ENCODE measurements at regions not wholly inside any gene's neighbourhood (a gene's known extent, or its start where the extent isn't known, plus 50 kb on each side); places are given as distances from the start of the nearest gene placed in this dataset.
A peak's percentile ranks its signal among the peaks of the same experiment; 100 is the strongest.

DNA sequence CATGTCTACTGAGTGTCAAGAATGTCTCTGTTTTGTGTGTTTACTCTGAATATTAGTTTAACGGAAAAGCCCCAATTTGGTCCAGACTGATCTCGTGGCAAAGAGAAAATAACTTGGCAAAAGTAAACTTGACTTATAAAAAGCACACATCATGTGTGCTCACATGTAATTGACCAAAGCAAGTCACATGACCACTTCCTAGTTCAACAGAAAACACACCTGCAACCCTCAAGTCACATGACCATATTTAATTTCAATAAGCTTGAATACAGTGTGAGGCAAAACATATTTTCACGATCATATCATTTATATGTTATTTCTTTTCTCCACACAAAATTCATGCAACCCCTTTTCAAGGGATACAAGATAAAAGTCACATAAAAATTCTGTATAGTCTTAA lies 662.4 kb downstream of the SLITRK1 start:
- DNase-seq (ENCODE audit: low read depth), result no peak

DNA sequence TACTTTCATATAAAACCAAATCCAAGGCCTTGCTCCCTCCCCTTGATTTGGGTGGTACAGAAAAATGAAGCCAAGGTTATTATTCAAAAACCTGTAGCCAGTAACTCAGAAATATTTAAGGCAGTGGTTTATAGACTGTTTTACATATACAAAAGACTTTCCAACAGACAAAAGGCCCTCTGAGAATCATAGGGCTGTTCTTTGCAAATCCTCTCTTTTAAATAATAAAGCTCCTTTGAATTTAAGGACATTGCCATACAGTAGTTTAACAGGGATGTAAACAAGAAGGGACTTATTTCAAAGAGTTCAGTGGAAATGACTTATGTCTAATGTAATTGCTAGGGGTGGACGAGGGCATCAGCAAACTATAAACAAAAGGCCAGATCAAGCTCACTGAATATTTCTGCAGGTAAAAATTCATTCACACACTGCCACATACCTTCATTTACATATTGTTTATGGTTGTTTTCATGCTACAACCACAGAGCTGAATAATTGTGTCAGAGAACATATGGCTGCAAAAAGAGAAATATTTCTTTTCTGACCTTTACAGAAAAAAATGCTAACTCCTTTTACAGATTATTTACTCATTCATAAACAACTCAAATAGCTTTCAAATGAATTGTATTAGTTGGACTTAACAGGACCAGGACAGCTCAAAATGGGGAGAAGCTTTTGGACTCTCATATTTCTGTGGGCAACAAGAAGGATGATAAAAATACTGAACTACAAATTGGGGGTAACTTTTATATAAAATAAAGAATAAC lies 665.6 kb downstream of the SLITRK1 start:
- peak; percentile 43 for DNase-seq (ENCODE audit: low read depth)

DNA sequence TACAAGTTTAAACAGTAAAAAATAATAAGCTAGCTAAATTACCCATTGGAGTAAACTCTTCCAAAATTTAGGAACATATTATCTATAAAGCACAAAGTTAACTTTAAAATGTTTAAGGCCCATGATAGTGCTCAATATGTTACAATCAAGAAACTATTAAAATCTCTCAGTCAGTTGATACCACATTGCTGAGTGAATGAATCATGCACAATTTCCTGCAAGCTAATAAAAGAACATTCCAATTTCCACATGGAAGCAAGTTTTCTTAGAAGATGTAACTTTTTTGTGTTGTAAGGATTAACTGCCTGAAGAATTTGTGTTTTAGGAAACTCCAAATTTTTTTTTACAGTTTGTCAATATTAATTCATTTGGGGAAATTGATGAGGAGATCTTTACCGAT lies 666.6 kb downstream of the SLITRK1 start:
- DNase-seq (ENCODE audit: low read depth), result peak; percentile 85

DNA sequence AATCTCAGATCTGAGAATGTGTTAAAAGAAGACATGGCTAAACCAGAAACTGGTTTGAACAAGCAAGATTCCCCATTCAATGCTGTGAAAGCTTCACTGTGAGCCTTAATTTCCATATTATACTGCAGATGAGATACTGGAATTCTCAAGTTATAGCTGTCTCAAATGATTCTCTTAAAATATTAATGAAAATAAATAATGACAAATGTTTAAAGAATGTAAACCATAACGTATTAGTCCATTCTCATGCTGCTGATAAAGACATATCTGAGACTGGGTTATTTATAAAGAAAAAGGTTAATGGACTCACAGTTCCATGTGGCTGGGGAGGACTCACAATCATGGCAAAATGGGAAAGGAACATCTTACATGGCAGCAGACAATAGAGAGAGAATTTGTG lies 667.8 kb downstream of the SLITRK1 start:
- DNase-seq (ENCODE audit: low read depth), result peak; percentile 51

DNA sequence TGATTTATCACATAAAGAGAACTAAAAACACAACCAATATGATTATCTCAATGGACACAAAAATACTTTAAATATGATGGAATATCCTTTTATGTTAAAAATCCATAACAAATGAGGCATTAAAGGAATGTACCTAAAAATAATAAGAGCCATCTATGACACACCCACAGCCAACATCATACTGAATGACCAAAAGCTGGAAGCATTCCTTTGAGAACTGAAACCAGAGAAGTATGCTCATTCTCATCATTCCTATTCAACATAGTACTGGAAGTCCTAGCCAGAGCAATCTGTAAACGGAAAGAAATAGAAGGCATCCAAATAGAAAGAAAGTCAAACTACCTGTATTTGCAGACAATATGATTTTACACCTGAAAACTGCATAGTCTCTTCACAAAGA lies 671.0 kb downstream of the SLITRK1 start:
- DNase-seq (ENCODE audit: low read depth), result peak; percentile 83

DNA sequence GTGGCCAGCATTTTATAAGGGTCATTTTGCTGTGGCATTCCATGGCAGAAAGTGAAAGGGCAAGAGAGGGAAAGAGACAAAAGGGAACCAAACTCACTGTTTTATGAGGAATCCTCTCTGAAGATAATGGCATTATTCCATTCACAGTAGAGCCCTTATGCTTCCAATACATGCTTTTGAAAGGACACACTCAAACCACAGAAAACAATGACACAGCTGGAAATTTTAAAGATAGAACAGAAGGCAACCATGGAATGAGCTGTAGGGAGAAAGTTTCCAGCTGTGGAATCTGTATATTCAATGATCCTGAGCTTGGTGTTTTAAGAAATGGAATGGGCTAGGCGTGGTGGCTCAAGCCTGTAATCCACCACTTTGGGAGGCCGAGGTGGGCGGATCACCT lies 677.4 kb downstream of the SLITRK1 start:
- DNase-seq (ENCODE audit: low read depth), result no peak

DNA sequence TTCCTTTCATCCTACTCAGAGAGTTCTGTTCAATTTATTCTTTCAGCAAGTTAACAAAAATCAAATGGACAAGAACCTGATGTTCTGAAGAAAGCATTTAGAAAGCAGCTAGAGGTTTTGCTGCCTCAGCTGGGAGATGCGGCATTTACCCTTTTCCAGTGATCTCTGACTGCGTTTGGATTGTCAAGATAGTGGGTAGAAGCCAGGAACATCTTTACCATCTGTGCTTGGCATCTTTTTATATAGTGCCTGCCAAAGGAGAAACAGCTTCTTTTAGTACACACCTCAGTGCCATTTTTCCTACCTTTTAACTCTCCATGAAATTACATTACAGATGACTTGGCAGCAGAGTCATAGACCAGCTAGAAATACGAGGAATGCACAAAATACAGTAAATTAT lies 680.8 kb downstream of the SLITRK1 start:
- DNase-seq (ENCODE audit: low read depth), result no peak

DNA sequence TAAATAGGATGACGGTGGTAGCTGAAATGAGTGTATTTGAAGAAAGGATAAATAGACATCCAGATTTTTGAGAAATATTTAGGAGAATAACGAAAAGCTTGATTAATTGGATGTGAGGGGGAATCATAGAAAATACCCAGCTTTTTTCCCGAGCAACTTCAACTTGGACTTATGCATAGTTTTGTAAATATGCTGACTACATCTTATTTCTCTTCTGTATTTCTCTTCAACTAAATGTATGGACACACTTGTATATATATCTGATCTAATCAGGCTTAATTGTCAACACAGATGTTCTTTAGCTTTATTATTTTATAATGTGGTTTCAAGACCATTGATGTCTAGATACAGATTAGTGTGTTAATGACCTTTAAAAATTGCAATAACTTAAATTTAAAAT lies 685.0 kb downstream of the SLITRK1 start:
- no peak for DNase-seq (ENCODE audit: low read depth)

DNA sequence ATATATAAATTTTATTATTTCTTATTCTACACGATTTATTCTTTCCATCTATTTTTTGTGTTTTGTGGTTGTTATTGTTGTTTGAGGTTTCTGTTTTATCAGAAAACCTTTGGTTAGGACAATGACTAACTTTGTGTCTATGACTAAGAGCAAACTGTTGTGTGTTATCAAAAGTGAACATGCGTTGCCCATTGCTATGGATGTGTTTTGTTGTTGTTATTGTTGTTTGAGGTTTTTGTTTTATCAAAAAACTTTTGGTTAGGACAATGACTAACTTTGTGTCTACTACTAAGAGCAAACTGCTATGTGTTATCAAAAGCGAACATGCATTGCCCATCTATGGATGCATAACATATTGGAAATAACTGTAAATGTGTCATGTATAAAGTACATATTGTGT lies 692.3 kb downstream of the SLITRK1 start:
- DNase-seq (ENCODE audit: low read depth), result peak; percentile 7

DNA sequence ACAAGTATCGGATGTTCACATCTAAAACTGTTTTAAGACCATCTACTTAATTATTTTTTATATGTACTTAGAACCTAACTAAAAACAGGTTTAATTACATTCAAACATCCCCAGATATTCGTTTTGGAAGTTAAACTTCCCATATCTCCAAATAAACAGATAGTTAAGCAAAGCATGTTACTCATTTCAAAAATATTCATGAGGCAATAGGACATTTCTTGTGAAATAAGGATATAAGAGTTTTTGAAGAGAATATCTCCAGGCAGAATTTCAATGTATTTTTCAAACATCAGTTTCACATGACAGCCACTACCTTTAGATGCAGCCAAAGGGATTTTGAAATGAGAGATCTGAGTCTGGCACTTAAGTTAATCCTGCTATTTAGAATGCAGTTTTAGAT lies 697.5 kb downstream of the SLITRK1 start:
- DNase-seq (ENCODE audit: low read depth), result peak; percentile 85

DNA sequence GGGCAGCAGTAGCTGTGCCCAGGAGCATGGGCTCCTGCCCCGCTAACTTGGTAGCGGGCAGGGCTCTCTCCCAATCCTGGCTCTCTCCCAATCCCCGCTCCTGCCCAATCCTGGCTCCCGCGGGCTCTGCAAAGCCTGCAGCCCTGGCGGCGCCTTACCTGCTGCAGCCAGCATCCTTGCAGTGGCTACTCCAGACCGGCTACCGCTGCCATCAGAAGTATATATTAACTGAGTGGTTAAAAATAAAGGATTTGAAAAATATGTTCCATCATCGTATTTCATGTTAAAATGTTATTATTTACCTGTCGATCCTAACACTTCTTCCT lies 698.2 kb downstream of the SLITRK1 start:
- DNase-seq (ENCODE audit: low read depth), result no peak

DNA sequence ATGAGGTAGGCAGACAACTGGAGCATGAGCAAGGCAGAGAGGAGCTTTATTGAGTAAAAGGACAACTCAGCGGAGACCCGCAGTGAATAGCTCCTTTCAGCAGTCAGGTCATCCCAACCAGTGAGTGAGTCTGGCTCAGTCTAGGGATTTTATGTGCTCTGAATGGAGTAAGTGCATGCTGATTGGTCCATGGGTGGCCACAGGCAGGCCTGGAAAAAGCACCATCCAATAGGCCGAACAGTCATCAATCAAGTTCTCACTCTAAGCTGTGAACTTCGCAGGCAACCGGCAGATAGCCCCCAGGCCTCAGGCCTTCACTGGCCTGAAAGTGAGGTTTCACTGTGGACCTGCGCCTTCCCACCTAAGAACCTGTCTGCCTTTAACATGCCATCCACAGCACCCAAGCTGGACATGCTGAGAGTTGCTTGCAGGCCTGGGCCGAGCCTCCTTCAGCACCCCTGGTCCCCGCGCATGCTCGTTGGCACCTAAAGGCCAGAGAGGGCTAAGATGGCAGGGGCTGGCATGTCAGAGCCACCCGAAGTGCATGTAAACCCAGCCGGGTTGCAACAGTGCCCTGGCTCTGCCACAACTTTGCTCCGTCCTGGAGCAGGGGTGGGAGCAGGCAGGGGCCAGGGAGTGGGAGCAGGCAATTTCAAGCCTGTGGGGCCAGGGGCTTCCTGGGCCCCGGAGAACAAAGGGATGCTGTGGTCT lies 698.7 kb downstream of the SLITRK1 start:
- DNase-seq (ENCODE audit: low read depth), result no peak

DNA sequence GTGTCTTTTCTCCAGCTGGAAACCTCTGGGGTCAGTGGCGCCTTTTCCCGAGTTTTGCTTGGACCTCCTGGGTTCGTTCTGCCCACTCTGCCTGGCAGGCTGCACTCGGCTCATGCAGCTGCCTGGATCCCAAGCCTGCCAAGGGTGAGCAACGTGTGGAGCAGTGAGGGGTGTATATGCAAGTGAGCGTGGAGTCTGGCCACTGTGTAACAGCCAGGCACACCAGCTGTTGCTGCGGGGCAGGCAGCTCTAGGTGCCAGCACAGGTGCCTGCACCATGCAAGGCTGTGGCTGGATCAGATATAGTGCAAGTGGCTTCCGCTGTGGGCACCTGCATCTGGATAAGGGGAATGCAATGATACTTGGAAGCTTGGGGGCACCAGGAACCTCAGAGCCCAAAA lies 699.4 kb downstream of the SLITRK1 start:
- DNase-seq (ENCODE audit: low read depth), result no peak

DNA sequence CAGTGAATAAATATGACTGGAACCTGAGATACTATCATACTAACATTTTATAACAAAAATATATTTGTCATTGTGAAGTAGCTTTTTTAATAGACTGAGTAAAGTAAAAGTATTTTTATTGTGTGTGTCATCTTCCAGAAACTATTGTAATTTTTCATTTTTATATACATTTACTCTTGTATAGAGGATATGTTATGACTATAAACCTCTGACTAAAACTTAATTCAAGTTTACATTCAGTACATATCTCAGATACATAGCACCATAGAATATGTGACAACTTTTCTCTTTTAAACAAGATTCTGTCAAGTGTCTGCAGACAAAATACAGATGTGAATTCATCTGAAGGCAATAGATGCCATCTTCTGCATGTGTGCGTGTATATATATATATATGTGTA lies 704.3 kb downstream of the SLITRK1 start:
- DNase-seq (ENCODE audit: low read depth), result no peak

DNA sequence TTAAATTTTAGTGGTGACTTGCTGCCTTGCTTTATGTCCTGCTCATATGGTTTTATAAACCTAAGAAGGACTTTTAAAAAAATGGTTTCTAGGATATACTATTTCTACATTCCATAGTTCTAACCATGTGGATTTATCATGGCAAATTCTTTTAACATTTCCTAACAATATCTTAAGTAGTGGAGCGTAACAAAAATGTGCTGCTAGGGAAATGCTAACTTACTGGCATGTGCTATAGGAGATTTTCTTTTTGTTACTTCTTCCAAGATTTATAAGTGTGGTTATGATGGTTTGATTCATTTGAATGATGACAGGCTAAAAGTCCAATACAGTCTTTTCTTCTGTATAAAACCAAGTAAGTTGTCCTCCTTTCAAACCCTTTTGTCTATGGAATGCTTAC lies 713.7 kb downstream of the SLITRK1 start:
- DNase-seq (ENCODE audit: low read depth), result peak; percentile 4

DNA sequence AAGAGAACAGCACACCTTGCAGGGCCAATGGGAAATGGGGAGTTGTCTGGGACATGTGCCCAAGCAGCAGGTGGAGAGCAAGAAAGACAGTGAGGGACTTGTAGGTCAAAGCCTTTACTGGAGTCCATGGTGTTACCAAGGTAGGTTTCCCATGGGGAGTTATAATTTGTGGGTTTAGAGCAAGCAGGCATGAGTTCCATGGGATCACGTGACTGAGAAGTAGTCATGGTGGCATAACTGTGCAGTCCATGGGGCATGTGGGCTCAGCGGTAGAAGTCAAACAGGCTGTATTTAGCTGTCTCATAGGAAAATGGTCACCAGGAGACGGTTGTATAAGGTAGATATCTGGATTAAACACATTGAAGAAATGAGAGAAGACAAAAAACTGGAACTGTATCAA lies 715.1 kb downstream of the SLITRK1 start:
- DNase-seq (ENCODE audit: low read depth), result no peak

DNA sequence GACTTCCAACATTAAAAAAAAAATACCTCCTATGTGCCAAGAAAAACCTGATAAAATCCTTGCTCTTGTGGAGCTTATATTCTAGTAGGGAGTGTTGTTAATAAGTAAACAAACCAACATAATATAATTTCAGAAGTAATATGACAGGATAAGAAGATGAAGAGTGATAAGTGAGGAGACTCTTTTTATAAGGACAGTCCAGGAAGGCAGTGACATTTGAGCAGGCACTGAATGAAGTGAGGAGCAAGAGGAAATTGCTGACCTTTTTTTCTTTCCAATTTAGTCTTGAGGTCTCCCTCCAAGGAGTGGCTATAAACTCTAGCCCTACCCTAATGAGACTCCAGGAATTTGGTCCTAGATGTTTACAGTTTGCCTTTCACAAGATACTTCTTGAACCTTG lies 715.7 kb downstream of the SLITRK1 start:
- DNase-seq (ENCODE audit: low read depth), result no peak

DNA sequence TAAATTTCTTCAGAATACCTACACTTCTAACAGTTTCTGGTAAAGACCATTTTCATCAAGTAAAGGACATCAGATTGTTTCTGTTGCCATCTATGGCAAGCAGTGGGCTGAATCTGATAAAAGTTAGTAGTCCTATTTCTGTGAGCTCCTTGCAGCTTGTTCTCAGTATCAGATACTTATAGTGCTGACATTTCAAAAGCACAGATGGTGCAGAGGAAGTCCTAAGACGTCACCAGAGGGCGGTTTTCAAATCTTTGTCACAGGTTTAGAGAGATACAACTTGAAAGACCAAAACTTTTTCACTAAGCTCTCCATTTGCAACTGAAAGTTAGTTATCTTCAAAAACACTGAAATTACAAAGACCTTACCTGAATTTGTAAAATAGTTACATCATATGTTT lies 719.8 kb downstream of the SLITRK1 start:
- no peak for DNase-seq (ENCODE audit: low read depth)

DNA sequence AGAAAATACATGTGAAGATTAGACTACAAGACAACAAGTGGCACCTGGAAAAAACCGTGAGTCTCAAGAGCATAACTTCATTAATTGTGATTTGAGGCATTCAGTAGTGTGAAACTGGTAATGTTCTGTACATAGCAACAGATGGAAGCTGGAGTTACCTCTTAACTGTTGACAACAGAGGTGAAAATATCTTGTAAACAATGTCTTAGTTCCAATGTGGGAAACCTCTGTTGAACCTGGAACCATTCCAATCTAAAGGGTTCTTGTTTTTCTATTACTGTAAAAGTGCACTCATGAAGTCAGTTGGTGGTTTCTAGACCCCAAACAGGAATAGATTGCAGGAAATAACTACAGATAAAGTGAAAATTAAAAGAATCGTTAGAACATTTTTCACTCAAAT lies 728.4 kb downstream of the SLITRK1 start:
- DNase-seq (ENCODE audit: low read depth), result peak; percentile 24

DNA sequence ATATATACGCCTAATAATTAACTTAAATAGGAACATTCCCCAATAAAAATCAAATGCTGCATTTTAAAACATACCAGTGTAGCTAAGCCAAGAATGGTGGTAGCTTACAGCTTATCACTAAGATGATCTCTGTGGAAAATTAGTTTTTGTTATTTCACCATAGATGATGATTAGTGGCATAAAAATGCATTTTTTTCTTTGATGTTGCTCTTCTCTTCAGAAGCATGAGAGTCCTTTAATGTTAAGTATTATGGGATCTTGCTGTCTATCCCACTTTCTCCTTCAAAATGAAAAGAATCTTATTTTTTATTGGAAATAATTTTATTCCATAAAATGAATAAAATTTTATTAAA lies 731.0 kb downstream of the SLITRK1 start:
- peak; percentile 67 for DNase-seq (ENCODE audit: low read depth)

DNA sequence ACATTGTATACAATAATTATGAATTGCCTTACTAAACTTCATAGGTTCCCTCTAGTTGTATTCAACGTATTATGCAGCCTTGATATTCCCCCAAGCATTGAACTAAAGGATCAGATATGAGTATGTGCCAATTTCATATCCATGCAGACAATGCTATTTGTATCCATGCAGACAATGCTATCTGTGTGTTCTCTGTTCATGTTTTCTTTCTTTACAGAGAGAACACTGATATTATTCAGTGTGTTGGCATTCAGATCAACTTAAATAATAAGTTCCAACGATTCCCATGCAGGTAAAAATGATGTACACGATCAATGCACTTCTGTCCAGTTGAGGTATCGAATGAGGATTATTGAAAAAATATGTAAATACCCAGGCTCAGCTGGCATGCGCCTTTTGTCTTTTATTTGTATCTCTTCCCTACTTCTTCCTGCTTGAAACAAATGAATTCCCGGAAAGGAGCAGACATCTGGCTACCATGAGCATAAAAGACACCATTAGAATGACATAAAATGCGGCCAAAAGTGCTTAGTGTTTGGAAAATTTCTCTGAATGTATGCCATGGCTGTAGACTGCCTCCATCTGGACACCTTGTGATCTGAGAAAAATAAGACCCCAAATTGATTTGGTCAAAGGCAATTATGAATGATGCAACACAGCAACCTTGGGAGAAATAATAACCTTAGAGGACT lies 731.5 kb downstream of the SLITRK1 start:
- DNase-seq (ENCODE audit: low read depth), result no peak

DNA sequence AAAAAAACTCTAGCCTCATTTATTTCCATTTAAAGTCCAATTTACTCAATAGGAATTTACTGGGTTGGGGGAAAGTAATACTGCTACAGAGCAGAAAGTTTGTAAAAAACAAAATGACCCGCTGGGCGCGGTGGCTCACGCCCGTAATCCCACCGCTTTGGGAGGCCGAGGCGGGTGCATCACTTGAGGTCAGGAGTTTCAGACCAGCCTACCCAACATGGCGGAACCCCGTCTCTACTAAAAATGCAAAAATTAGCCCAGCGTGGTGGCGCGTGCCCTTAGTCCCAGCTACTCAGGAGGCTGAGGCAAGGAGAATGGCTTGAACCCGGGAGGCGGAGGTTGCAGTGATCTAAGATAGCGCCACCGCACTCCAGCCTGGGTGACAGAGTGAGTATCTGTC lies 745.6 kb downstream of the SLITRK1 start:
- DNase-seq (ENCODE audit: low read depth), result no peak

DNA sequence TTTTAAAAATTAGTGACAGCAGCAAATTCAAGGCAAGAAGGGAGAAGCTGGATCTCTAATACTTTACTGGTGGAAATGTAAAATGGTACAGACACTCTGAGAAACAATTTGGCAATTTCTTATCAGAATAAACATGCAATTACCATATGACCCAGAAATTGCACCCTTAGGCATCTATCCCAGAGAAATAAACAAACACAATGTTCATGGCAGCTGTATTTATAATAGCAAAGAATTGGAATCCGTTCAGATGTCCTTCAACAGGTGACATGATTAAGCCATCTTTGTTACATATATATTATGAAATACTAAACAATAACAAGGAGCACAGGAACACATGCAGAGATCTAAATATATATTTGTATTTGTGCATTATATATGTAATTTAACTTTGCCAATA lies 756.5 kb downstream of the SLITRK1 start:
- DNase-seq (ENCODE audit: low read depth), result no peak

DNA sequence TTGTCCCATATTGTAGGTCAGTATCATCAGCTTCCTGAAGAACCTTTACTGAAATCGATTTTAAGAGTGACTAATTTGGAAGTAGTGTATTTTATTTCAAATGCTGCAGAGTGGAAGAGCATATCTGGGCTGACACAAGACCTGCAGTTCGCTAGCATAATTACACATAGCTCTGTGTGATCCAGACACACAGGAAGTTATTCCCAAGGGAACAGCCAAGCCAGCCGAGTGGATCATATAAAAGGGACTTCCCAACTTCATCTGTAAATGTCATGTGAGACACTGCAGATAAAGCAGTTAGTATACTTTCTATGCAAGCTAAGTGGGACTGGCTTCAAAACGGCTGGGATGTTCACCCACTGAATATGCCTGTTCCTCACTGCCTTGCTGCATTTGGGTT lies 760.4 kb downstream of the SLITRK1 start:
- DNase-seq (ENCODE audit: low read depth), result no peak

Data from iris pigment epithelial cell (primary cell).